Endothelial cell of umbilical vein (primary cell): ENCODE measurements at regions not wholly inside any gene's neighbourhood (a gene's known extent, or its start where the extent isn't known, plus 50 kb on each side); places are given as distances from the start of the nearest gene placed in this dataset.

Source experiments
- BruUV-seq: library from RNA; stranded (reverse); fragments of 400-500 nt; replicated peaks from 2 replicates; lab custom pipeline; 2021; lab: Mats Ljungman, UMichigan
- CTCF ChIA-PET: fragments of 300-600, 350-600 bp; sonication (Branson Sonifier 250); formaldehyde crosslinking; loops from one replicate; lab custom pipeline; 2021; ENCODE audit warnings: antibody characterized with exemption, inconsistent platforms; lab: Charles Lee
- POLR2A ChIA-PET: fragments of 300-600, 350-600 bp; sonication (Branson Sonifier 250); formaldehyde crosslinking; loops from one replicate; lab custom pipeline; 2021; ENCODE audit warnings: antibody characterized with exemption, inconsistent platforms; lab: Charles Lee
- DNase-seq: peaks from one replicate; pipeline ENCODE4 v3.0.0-alpha.2; 2011; ENCODE audit warnings: low read depth, low spot score
- FAIRE-seq: peaks from 2 replicates; lab custom pipeline; 2011; peaks lifted over from hg19 to GRCh38; lab: Jason Lieb, UNC
- H2AFZ ChIP-seq: 2 replicates; pipeline ENCODE4 v1.6.0; 2012; ENCODE audit warnings: low read depth, low read length, control low read depth, inconsistent platforms
- H3K27ac ChIP-seq: 2 replicates; pipeline ENCODE4 v1.5.1; 2011; ENCODE audit warnings: low read depth, mild to moderate bottlenecking, control low read depth, low read length, moderate library complexity; ENCODE audit not compliant: insufficient read depth
- H3K27me3 ChIP-seq, 2 experiments: 2 replicates each; pipeline versions ENCODE4 v1.6.0 to v1.6.1; 2011; ENCODE audit warnings: low read length in 2 of 2, mixed read lengths in 1 of 2; ENCODE audit not compliant: control insufficient read depth in 2 of 2, insufficient read depth in 2 of 2
- H3K36me3 ChIP-seq, 2 experiments: 2 replicates in 1 of 2; 3 replicates in 1 of 2; pipeline ENCODE4 v1.5.1; 2011; ENCODE audit warnings: low read length in 2 of 2, mild to moderate bottlenecking in 1 of 2, moderate library complexity in 1 of 2; ENCODE audit not compliant: control insufficient read depth in 2 of 2, insufficient read depth in 2 of 2; ENCODE audit errors: extremely low read depth in 1 of 2
- H3K4me1 ChIP-seq: 3 replicates; pipeline ENCODE4 v1.5.1; 2011; ENCODE audit warnings: mild to moderate bottlenecking, low read length; ENCODE audit not compliant: control insufficient read depth, insufficient read depth; ENCODE audit errors: extremely low read depth
- H3K4me2 ChIP-seq: 2 replicates; pipeline ENCODE4 v1.6.1; 2011; ENCODE audit warnings: low read length, control low read depth, mixed read lengths; ENCODE audit not compliant: insufficient read depth
- H3K4me3 ChIP-seq, 3 experiments: fragments of 200-600 bp in 1 of 3; sonication (generic), shearing (Covaris generic) in 1 of 3; replicated peaks in 1 of 3; 2 replicates each; pipeline ENCODE4 v1.5.1; 2011 to 2016; ENCODE audit warnings: control low read depth in 3 of 3, low read length in 3 of 3, mild to moderate bottlenecking in 2 of 3, inconsistent platforms in 1 of 3, low read depth in 1 of 3, moderate library complexity in 1 of 3; ENCODE audit not compliant: insufficient read depth in 1 of 3
- H3K79me2 ChIP-seq: 2 replicates; pipeline ENCODE4 v1.6.0; 2012; ENCODE audit warnings: low read length, inconsistent platforms; ENCODE audit not compliant: control insufficient read depth, insufficient read depth
- H3K9ac ChIP-seq: replicated peaks from 2 replicates; pipeline ENCODE3; 2011; ENCODE audit warnings: low read length, control low read depth; ENCODE audit not compliant: insufficient read depth; ENCODE audit errors: extremely low read depth
- H3K9me1 ChIP-seq: replicated peaks from 3 replicates; pipeline ENCODE4 v1.6.0; 2011; ENCODE audit warnings: mild to moderate bottlenecking, low read length; ENCODE audit not compliant: control insufficient read depth, insufficient read depth; ENCODE audit errors: extremely low read depth
- H3K9me3 ChIP-seq: replicated peaks from 2 replicates; pipeline ENCODE4 v1.5.1; 2012; ENCODE audit warnings: low read length, inconsistent platforms; ENCODE audit not compliant: control insufficient read depth, insufficient read depth
- H4K20me1 ChIP-seq: replicated peaks from 2 replicates; pipeline ENCODE3; 2011; ENCODE audit warnings: mild to moderate bottlenecking, low read length; ENCODE audit not compliant: control insufficient read depth, insufficient read depth; ENCODE audit errors: extremely low read depth
- CTCF ChIP-seq, 2 donors: IDR thresholded peaks; 1 replicate in 1 of 2; 2 replicates in 1 of 2; pipeline ENCODE4 v1.5.1; 2011; ENCODE audit warnings: low read length in 2 of 2, mild to moderate bottlenecking in 2 of 2, moderate library complexity in 2 of 2, control low read depth in 1 of 2, inconsistent platforms in 1 of 2, low read depth in 1 of 2; ENCODE audit not compliant: insufficient read depth in 1 of 2; ENCODE audit errors: extremely low read depth in 1 of 2
- EZH2 ChIP-seq: IDR thresholded peaks from 2 replicates; pipeline ENCODE4 v1.6.1; 2012; ENCODE audit warnings: borderline replicate concordance, low read depth, mild to moderate bottlenecking, moderate library complexity, low read length, inconsistent platforms; ENCODE audit not compliant: severe bottlenecking
- FOS ChIP-seq: IDR thresholded peaks from 2 replicates; pipeline ENCODE4 v1.6.1; 2011; ENCODE audit warnings: mild to moderate bottlenecking, low read length, moderate library complexity, borderline replicate concordance; ENCODE audit not compliant: insufficient read depth
- GATA2 ChIP-seq: IDR thresholded peaks from 2 replicates; pipeline ENCODE4 v1.7.0; 2011; ENCODE audit warnings: low read depth, mild to moderate bottlenecking, moderate library complexity, mixed read lengths, low read length; ENCODE audit not compliant: insufficient read length, insufficient read depth
- JUN ChIP-seq: IDR thresholded peaks from 2 replicates; pipeline ENCODE4 v1.6.1; 2011; ENCODE audit warnings: borderline replicate concordance, low read depth; ENCODE audit not compliant: insufficient read length, insufficient read depth
- MYC ChIP-seq: IDR thresholded peaks from one replicate; pipeline ENCODE4 v1.6.1; 2011; ENCODE audit warnings: mild to moderate bottlenecking, low read depth, low read length
- POLR2A ChIP-seq: IDR thresholded peaks from 2 replicates; pipeline ENCODE4 v1.6.1; 2012; ENCODE audit warnings: low read depth, mild to moderate bottlenecking, control low read depth, low read length
- POLR2AphosphoS5 ChIP-seq: IDR thresholded peaks from 2 replicates; pipeline ENCODE4 v1.6.1; 2012; ENCODE audit warnings: low read depth, mild to moderate bottlenecking, control low read depth, low read length, moderate library complexity; ENCODE audit not compliant: insufficient read depth
- dilution Hi-C: fragments of 300-500 bp; cut with MboI; formaldehyde crosslinking; loops from one replicate; pipeline ENCODE4 v1.15.0; 2019; ENCODE audit warnings: low sequenced_read_pairs; ENCODE audit not compliant: extremely low pct_ligation_motif_present
- intact Hi-C: fragments of 100-400 bp; cut with micrococcal nuclease; formaldehyde crosslinking; loops from one replicate; pipeline ENCODE4 v1.10.0; 2022
- TF ChIP-seq, protein P1 (sequence below): IDR thresholded peaks from 2 replicates; pipeline ENCODE4 v1.6.1; 2011; ENCODE audit not compliant: insufficient read depth, insufficient read length

GRCh38 chr1:87753366-87753765, 424.7 kb downstream of the LMO4 start:
- TF ChIP-seq GATA2 (no peak), MYC (no peak), FOS (no peak), EZH2 (no peak), CTCF (IDR thresholded peaks at IDR 0.05; ENCODE audit: extremely low read depth in 1 of 2, insufficient read depth in 1 of 2, low read depth in 1 of 2, low read length in 2 of 2) (no peak), POLR2A (no peak), POLR2AphosphoS5 (no peak), JUN (no peak)
- TF ChIP-seq, protein P1, sequence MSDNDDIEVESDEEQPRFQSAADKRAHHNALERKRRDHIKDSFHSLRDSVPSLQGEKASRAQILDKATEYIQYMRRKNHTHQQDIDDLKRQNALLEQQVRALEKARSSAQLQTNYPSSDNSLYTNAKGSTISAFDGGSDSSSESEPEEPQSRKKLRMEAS = no peak
- H3K9me1 ChIP-seq = peaks cover 2% of the 10 kb centered on the region
- BruUV-seq = no TSS peak
- H3K27me3 ChIP-seq = no peaks in the 10 kb centered on the region
- DNase-seq (no peak), FAIRE-seq (no peak)
- H4K20me1 ChIP-seq = no peaks in the 10 kb centered on the region
- no peak overlapping the region for H3K4me2 ChIP-seq
- H3K9ac ChIP-seq = no peak overlapping the region
- no peaks in the 10 kb centered on the region for H3K79me2 ChIP-seq
- no peak overlapping the region for H2AFZ ChIP-seq
- H3K9me3 ChIP-seq = no peaks in the 10 kb centered on the region
- H3K4me3 ChIP-seq = no peak overlapping the region
- dilution Hi-C loops (no loop called here), intact Hi-C loops (no loop called here)
- ChIA-PET POLR2A (no interaction called here), CTCF (no interaction called here)
- no peaks in the 10 kb centered on the region for H3K4me1 ChIP-seq
- no peak overlapping the region for H3K27ac ChIP-seq
- H3K36me3 ChIP-seq = no peaks in the 10 kb centered on the region
